ENCODE measurements at regions not wholly inside any gene's neighbourhood (a gene's known extent, or its start where the extent isn't known, plus 50 kb on each side); places are given as distances from the start of the nearest gene placed in this dataset.

- TF ChIP-seq CTCF (IDR thresholded peaks at IDR 0.05; ENCODE audit: low read length) (no peak), EZH2 (IDR thresholded peaks at IDR 0.05; ENCODE audit: borderline replicate concordance, low read length) (no peak)
These were observed 381.1 kb upstream of the ACTBL2 start for GRCh38 chr5:57863661-57864060.
